NT2/D1 (cell line): ENCODE measurements at regions not wholly inside any gene's neighbourhood (a gene's known extent, or its start where the extent isn't known, plus 50 kb on each side); places are given as distances from the start of the nearest gene placed in this dataset.
"Not testable (repeated sequence)": the region's sequence is repeated elsewhere in the genome, so short reads cannot be mapped to it uniquely, and the experiment has no call there.

Source experiments
- DNase-seq: peaks from one replicate; pipeline ENCODE4 v3.0.0-alpha.2; 2011; ENCODE audit warnings: low read depth, low spot score
- H3K27me3 ChIP-seq: 2 replicates; pipeline ENCODE4 v1.6.0; 2011; ENCODE audit warnings: mild to moderate bottlenecking; ENCODE audit not compliant: insufficient read length, insufficient read depth
- H3K36me3 ChIP-seq: 2 replicates; pipeline ENCODE4 v1.6.1; 2011; ENCODE audit warnings: mild to moderate bottlenecking, low read length, mixed read lengths; ENCODE audit not compliant: insufficient read depth, insufficient read length
- H3K4me1 ChIP-seq: 2 replicates; pipeline ENCODE4 v1.5.1; 2011; ENCODE audit not compliant: insufficient read depth, insufficient read length
- H3K4me3 ChIP-seq: 2 replicates; pipeline ENCODE4 v1.5.1; 2011; ENCODE audit warnings: low read depth; ENCODE audit not compliant: insufficient read length
- H3K9ac ChIP-seq: 2 replicates; pipeline ENCODE4 v1.6.0; 2011; ENCODE audit warnings: low read depth; ENCODE audit not compliant: insufficient read length
- H3K9me3 ChIP-seq: 2 replicates; pipeline ENCODE4 v1.5.1; 2011; ENCODE audit warnings: mild to moderate bottlenecking, low read length; ENCODE audit not compliant: insufficient read depth
- SUZ12 ChIP-seq: IDR thresholded peaks from 2 replicates; pipeline ENCODE4 v1.6.1; 2011; ENCODE audit not compliant: insufficient read length, insufficient read depth; ENCODE audit errors: extremely low read depth
- YY1 ChIP-seq: IDR thresholded peaks from 2 replicates; pipeline ENCODE4 v1.6.1; 2011; ENCODE audit not compliant: insufficient read length, insufficient read depth
- ZNF274 ChIP-seq: IDR thresholded peaks from 2 replicates; pipeline ENCODE4 v1.6.1; 2011; ENCODE audit warnings: mild to moderate bottlenecking, low read depth, low read length

GRCh38 chr5:60437308-60437707 lies 262.7 kb downstream of the DEPDC1B start:
- Histone ChIP-seq H3K27me3 (no peaks in the 10 kb centered on the region), H3K4me3 (no peak overlapping the region), H3K36me3 (no peaks in the 10 kb centered on the region), H3K4me1 (no peaks in the 10 kb centered on the region), H3K9ac (no peak overlapping the region), H3K9me3 (no peaks in the 10 kb centered on the region)
- no peak for DNase-seq
- TF ChIP-seq ZNF274 (no peak), SUZ12 (no peak), YY1 (no peak)

- no peak overlapping the region for H3K4me3 ChIP-seq
- H3K4me1 ChIP-seq, result no peaks in the 10 kb centered on the region
- no peak for DNase-seq
- no peak overlapping the region for H3K9ac ChIP-seq
- H3K36me3 ChIP-seq, result no peaks in the 10 kb centered on the region
- TF ChIP-seq ZNF274 (no peak), SUZ12 (no peak), YY1 (no peak)
- H3K27me3 ChIP-seq, result no peaks in the 10 kb centered on the region
- no peaks in the 10 kb centered on the region for H3K9me3 ChIP-seq
These were observed 263.4 kb downstream of the DEPDC1B start for GRCh38 chr5:60436518-60436917.

GRCh38 chr5:60435808-60436207 lies 264.2 kb downstream of the DEPDC1B start:
- no peak overlapping the region for H3K4me3 ChIP-seq
- H3K9ac ChIP-seq, result no peak overlapping the region
- H3K9me3 ChIP-seq, result no peaks in the 10 kb centered on the region
- no peak for DNase-seq
- H3K27me3 ChIP-seq, result no peaks in the 10 kb centered on the region
- no peak for TF ChIP-seq SUZ12
- no peak for TF ChIP-seq ZNF274
- TF ChIP-seq YY1, result no peak
- H3K36me3 ChIP-seq, result no peaks in the 10 kb centered on the region
- H3K4me1 ChIP-seq, result no peaks in the 10 kb centered on the region

GRCh38 chr5:60426189-60426588 lies 273.8 kb downstream of the DEPDC1B start:
- not testable (repeated sequence) for H3K9ac ChIP-seq, H3K4me3 ChIP-seq, DNase-seq, H3K9me3 ChIP-seq, H3K27me3 ChIP-seq, H3K4me1 ChIP-seq, H3K36me3 ChIP-seq

- H3K27me3 ChIP-seq, result not testable (repeated sequence)
These were observed 279.2 kb downstream of the DEPDC1B start for GRCh38 chr5:60420773-60421172.

GRCh38 chr5:60417500-60418181 lies 282.3 kb downstream of the DEPDC1B start:
- Histone ChIP-seq H3K27me3 (no peaks in the 10 kb centered on the region), H3K36me3 (no peaks in the 10 kb centered on the region), H3K4me3 (no peak overlapping the region), H3K9ac (no peak overlapping the region), H3K4me1 (no peaks in the 10 kb centered on the region), H3K9me3 (no peaks in the 10 kb centered on the region)
- DNase-seq, result no peak
- TF ChIP-seq YY1 (no peak), SUZ12 (no peak), ZNF274 (no peak)

More at GRCh38 chr5:60420773-60421172, 279.2 kb downstream of the DEPDC1B start:
- not testable (repeated sequence) for H3K4me1 ChIP-seq, H3K9ac ChIP-seq, H3K36me3 ChIP-seq, H3K9me3 ChIP-seq, H3K4me3 ChIP-seq
- DNase-seq, result peak; percentile 9

- Histone ChIP-seq H3K4me1 (no peaks in the 10 kb centered on the region), H3K9ac (no peak overlapping the region), H3K4me3 (no peak overlapping the region), H3K36me3 (no peaks in the 10 kb centered on the region), H3K9me3 (no peaks in the 10 kb centered on the region), H3K27me3 (no peaks in the 10 kb centered on the region)
- no peak for TF ChIP-seq ZNF274
- no peak for TF ChIP-seq YY1
- TF ChIP-seq SUZ12, result no peak
- DNase-seq, result no peak
These were observed 284.5 kb downstream of the DEPDC1B start for GRCh38 chr5:60415443-60415842.

- Histone ChIP-seq H3K4me3 (no peak overlapping the region), H3K4me1 (no peaks in the 10 kb centered on the region), H3K36me3 (no peaks in the 10 kb centered on the region), H3K9ac (no peak overlapping the region), H3K9me3 (no peaks in the 10 kb centered on the region), H3K27me3 (no peaks in the 10 kb centered on the region)
- no peak for DNase-seq
- no peak for TF ChIP-seq YY1
- TF ChIP-seq ZNF274, result no peak
- TF ChIP-seq SUZ12, result no peak
These were observed 289.5 kb downstream of the DEPDC1B start for GRCh38 chr5:60410427-60410826.
